K562 (cell line): ENCODE measurements at regions not wholly inside any gene's neighbourhood (a gene's known extent, or its start where the extent isn't known, plus 50 kb on each side); places are given as distances from the start of the nearest gene placed in this dataset.

Experiments
- ATF3 ChIP-seq, 2 experiments: fragments of 450-650 bp in 1 of 2; sonication (generic) in 1 of 2; formaldehyde crosslinking in 1 of 2; IDR thresholded peaks in 1 of 2; conservative IDR thresholded peaks in 1 of 2; 2 replicates each; pipeline versions ENCODE4 v1.6.1 to v1.8.1; 2016 to 2023; ENCODE audit warnings: mild to moderate bottlenecking in 2 of 2, moderate library complexity in 2 of 2, inconsistent platforms in 1 of 2, missing genetic modification reagents in 1 of 2
- FOXJ3 ChIP-seq: sonication (generic); formaldehyde crosslinking; IDR thresholded peaks from 2 replicates; pipeline ENCODE4 v1.4.0; 2020; ENCODE audit warnings: mild to moderate bottlenecking, missing genetic modification reagents
- ZBTB11 ChIP-seq, 3 experiments: fragments of 200-800 bp in 1 of 3; fragments of 250-450 bp in 1 of 3; fragments of 450-650 bp in 1 of 3; sonication (Bioruptor Pico) in 1 of 3; sonication (Bioruptor generic) in 1 of 3; formaldehyde crosslinking in 1 of 3; IDR thresholded peaks; 2 replicates each; pipeline versions ENCODE4 v1.6.1 to v1.8.0; 2016 to 2022; ENCODE audit warnings: mild to moderate bottlenecking in 2 of 3, missing genetic modification characterization in 2 of 3, missing compliant biosample characterization in 1 of 3, moderate library complexity in 1 of 3

- TF ChIP-seq ATF3 (IDR thresholded peaks at IDR 0.05) (no peak), ATF3 (CRISPR knock-in tag; conservative IDR thresholded peaks at IDR 0.05) (no peak), ZBTB11 (CRISPR knock-in tag; IDR thresholded peaks at IDR 0.05) (no peak), FOXJ3 (CRISPR knock-in tag) (no peak)
These were observed 103.3 kb upstream of the GATB start for GRCh38 chr4:151864068-151864467.
